LoVo (cell line): ENCODE measurements at regions not wholly inside any gene's neighbourhood (a gene's known extent, or its start where the extent isn't known, plus 50 kb on each side); places are given as distances from the start of the nearest gene placed in this dataset.
A peak's percentile ranks its signal among the peaks of the same experiment; 100 is the strongest.

Experiments used
- DNase-seq: peaks from one replicate; pipeline ENCODE4 v3.0.0-alpha.2; 2016; ENCODE audit warnings: low spot score

DNA sequence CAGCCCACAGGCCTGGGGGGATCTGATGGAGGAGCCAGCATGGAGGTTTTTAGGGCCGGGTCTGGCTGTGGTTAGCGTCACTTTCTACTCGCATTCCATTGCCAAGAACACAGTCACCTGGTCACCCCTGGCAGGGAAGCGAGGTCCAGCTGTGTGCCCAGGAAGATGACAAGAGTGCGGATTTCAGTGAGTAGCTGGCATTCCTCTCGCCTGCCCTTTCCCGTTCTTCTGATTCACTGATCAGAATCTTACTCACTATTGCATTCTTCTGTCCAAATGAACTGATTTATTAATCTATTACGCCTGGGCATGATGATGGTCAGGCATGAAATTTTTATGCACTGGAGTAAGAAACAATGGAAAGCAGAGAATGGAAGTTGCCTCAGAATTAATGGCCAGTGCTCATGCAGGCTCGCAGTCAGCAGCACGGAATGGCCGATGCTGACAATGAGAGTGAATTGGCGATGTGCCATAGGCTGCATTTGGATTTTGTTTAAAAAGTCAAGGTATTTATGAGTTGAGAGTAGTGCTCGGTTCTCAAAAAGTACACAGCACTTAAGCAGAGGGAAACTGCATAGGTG lies 76.4 kb upstream of the MGAT5 start:
- DNase-seq = no peak

DNA sequence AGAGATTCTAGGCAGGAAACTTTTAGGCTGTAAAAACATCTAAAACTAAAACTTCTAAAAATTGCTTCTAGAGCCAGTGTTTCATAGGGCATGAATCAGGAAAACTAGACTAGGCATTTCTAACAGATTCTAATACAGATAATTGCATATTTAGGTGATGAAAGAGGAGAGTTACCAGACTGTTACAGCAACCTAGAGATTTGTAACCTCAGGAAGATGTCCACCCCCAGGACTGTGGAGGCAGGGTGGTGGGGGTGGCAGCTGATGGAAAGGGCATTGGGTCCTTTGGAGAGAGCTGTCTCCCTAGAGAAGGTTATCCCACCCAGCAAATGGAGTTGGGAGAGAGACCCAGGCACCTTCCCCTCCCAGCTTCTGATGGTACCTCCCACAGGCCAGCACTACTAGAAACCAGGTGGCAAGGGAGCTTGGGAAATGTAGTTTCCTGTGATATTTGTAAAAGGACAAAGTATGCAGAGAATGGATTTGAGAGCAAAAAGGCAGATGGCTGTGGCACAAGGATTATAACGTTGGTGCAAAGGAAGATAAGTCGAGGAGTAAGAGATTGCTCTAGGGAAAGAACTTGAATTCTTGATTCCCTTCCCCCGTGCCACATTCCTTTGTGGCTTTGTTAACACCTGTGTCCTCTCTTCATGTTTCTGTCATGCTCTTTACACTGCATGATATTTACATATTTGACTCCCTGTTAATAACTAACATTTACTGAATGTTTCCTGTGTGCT lies 75.6 kb upstream of the MGAT5 start:
- no peak for DNase-seq

DNA sequence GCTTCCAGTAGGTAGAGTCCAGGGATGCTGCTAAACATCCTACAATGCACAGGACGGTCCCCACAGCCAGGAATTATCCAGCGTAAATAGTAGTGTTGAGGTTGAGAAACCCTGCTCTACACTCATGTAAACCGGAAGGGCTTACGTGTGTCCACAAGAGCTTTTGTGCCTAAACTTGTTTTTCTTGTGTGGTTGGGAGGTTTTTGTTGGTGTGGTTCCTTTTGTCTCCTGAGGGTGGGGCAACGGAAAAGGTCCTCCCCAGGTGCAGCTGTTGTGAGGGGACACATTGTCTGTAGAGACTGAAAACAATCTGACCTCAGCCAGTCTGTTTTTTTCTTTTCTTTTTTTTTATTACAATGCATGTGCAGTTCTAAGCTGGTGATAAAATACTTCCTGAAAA lies 72.7 kb upstream of the MGAT5 start:
- DNase-seq = no peak

DNA sequence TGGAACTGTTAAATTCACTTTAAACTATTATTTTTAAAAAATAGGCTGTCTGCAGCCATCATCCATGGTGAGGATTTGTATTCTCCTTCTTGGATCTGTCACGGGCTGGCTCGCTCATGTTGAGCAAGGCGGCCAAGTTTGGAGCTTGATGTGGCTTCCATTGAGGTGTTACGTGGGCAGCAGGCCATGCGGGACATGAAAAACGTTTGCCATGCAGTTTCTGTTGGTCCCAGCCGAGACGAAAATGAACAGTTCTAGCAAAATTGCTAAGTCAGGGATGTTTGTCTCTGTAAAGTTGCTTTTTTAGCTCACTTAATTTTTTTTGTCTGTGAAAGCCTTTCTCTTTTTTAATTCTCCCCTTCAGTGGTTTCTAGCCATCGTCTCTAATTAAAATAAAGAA lies 70.2 kb upstream of the MGAT5 start:
- no peak for DNase-seq

DNA sequence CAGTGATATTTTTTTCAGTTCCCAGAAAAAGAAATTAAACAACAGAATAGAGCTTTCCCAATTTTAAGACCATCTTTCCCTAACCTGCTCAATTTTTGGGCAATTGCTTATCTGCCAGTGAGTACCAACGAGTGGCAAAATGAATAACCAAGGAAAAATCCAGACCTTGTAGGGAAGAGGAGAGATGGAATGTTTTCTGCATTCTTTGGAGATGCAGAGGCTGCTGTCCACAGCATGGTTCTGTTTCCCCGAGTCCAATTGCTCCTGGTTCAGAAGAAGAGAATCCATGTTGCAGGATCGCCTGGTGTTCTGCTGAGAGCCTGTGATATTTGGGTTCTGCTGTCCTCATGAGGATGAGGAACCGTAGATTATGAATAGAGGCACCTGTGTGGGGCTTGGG lies 68.2 kb upstream of the MGAT5 start:
- no peak for DNase-seq

DNA sequence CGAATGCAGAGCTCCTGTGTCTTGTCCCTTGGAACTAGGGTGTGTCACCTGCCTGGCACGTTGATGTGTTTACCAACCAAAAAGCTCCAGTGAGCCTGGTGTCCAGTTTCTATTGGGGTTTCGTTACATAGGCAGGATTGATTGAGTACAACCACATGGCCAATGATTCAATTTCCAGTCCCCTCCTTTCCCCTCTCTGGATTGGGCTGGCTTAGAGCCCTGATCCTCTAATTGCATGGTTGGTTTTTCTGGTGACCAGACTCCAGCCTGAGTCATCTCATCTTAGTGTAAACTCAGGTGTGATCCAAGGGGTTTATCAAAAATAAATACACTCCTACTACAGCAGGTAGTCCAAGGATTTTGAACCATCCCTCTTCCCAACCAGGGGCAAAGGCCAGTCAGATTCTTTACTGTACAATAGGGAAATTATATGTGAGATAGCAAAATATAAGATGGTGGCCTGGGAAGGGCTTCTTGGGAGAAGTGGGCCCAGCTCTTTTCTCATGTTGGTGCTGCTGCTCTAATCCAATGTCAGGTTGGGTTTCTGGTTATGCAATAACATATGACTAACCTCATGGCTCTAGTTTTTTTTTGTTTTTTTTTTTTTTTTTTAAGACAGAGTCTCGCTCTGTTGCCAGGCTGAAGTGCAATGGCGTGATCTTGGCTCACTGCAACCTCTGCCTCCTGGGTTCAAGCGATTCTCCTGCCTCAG lies 64.7 kb upstream of the MGAT5 start:
- peak; percentile 62 for DNase-seq

DNA sequence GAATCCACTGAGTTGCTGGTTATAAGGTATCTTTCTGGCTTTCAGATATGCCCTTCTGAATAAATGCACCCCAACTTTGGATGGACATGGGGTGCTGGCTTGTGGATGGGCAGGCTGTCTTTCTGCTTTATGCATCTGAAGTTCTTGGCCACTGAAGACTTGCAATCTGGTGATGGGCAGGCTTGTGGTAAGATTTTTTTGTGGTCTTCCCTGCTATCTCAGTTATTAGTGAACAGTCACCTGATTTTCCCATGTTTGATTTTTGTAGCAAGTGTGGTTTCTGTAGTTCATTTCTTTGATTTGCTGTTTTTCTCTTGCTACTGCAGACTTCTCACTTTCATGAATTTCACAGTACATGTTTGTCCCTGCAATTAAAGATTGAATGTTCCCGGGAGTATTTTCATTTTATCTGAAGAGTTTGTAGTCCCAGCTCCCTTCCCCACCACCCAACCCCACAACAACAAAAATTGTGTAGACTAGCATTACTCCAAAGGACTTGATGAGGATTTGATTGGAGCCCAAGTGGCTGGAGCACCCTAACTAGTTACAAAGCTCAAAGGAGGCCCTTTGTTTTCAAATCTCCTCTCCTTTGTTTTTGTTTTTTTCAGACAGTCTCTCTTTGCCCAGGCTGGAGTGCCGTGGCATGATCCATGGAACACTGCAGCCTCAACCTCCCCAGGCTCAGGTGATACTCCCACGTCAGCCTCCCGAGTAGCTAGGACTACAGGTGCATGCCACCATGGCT lies 63.6 kb upstream of the MGAT5 start:
- no peak for DNase-seq

DNA sequence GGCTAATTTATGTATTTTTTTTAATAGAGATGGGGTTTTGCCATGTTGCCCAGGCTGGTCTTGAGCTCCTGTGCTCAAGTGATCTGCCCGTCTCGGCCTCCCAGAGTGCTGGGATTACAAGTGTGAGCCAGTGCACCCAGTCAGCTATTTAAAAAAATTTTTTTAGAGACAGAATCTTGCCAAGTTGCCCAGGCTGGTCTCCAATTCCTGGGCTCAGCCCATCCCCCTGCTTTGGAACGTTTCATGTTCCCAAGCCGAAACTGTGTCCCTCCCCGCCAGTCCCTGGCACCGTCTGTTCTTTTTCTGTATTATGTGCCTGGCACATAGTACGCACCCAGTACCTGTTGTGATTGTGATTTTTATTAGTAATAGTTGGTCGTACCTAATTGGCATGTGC lies 63.1 kb upstream of the MGAT5 start:
- DNase-seq = no peak

DNA sequence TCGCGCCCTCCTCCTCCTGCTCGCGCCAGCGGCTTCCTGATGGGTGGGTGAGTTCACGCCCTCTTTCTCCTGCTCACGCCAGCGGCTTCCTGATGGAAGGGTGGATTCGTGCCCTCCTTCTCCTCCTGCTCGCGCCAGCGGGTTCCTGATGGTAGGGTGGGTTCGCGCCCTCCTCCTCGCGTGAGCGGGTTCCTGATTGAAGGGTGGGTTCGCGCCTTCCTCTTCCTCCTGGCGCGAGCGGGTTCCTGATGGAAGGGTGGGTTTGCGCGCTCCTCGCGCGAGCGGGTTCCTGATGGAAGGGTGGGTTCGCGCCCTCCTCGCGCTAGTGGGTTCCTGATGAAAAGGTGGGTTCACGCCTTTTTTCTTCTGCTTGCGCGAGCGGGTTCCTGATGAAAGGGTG lies 62.0 kb upstream of the MGAT5 start:
- no peak for DNase-seq

DNA sequence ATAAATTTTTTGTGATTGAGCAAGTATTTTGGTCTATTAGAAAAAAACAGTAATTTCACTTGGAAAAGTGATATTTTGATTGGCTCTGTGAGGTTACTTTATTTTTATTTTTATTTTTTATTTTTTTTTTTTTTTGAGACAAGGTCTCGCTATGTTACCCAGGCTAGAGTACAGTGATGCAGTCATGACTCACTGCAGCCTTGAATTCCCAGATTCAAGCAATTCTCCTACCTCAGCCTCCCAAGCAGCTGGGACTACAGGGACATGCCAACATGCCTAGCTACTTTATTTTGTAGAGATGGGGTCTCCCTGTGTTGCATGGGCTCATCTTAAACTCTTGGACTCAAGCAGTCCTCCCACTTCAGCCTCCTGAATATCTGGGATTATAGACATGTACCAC lies 60.9 kb upstream of the MGAT5 start:
- DNase-seq = no peak

DNA sequence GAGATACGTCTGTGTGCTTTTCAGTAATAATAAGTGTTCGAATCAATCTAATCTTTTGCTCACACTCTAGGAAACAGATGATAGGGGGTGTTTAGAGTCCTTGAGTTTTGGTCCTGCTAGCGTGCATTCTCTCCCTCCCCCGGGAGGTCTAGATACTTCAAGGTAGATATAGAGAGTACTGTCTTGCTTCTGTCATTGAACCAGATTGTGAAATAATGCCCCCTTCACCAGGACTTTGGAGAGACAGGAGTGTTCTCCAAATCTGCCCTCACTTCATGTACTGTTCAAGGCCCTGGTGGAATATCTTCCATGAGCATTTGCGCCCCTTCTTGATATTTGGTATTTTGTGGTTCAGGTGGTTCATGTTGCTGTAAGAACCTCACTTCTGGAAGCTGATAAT lies 59.4 kb upstream of the MGAT5 start:
- DNase-seq = no peak

DNA sequence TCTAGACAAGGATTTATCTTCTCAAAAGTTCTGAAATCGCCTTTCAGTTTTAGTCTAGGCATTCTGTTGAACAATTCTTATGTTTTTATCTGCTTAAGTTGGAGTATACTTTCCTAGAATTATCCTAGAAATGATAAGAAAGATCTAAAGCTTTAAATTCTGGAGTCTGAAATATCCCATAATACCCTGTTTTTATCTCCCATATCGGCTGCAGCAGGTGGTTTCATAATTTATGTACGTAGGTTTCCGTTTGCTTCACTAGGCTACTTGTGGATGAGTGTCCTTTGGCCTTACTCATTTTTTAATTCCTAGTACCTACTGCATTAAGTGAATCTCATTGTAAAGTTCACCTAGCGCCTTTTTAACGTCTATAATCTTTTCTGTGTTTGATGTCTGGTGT lies 58.5 kb upstream of the MGAT5 start:
- no peak for DNase-seq

DNA sequence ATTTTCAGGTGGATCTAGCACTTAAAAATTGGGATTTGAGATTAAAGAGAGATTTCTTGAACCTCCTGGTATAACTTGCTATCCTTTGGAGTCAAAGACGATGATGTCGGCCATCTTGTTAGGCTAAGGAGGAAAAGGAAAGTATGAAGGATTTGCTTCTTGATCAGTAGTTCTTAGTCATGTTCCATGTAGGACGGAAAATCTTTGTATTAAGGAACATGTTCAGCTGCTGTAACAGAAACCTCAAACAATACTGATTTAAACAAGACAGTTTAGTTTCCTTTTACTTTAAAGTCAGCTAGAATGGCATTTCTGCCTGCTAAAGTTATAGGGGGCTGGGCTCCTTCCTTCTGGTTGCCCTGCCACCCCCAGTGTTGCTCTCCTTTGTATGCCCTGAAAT lies 56.4 kb upstream of the MGAT5 start:
- no peak for DNase-seq

DNA sequence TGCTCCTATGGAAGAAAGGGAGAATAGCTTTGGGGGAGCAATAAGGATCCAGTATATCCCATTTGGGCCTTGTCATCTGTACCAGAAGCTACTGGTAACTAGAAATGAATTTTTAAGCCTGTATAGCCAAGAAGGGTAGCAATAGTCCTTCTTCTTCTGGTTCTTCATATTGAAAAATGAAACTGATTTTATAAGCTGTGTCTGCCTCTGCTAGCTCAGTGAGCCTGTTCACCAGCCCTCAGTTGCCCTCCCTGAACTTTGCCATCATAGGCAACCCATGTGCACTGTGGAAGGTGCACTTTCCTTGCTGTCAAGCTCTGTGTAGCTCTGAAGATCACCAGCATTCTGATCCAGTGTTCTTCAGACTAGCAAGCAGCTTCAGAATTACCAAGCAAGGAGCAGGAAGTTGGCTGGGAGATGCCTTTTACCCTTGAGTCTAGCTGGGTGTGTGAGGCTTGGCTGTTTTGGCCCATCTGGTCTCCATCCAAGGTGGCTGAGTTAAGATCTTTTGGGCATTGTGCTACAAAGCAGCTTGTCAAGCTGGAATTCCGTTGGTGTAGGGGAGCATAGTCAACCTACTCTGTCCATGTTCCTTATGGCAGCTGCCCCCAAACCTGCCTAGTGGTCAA lies 55.8 kb upstream of the MGAT5 start:
- DNase-seq = no peak

DNA sequence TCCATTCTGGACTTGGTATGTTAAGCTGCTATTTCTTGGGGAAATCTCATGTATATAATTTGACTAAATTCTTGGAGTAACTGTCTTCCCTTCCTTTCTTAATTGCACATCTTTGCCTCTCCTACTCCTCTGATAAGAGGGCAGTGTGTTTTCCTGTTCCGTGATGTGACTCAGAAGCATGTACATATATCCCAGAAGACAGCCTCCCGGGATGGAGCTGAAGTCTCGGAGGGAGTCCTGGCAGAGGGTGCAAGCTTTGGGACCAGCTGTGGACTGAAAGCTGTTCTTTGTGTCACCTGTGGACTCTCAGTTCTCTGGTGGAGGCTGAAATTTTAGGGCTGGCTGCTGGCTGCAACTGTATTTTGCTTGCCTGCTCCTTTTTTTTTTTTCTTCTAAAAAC lies 54.7 kb upstream of the MGAT5 start:
- DNase-seq = no peak

DNA sequence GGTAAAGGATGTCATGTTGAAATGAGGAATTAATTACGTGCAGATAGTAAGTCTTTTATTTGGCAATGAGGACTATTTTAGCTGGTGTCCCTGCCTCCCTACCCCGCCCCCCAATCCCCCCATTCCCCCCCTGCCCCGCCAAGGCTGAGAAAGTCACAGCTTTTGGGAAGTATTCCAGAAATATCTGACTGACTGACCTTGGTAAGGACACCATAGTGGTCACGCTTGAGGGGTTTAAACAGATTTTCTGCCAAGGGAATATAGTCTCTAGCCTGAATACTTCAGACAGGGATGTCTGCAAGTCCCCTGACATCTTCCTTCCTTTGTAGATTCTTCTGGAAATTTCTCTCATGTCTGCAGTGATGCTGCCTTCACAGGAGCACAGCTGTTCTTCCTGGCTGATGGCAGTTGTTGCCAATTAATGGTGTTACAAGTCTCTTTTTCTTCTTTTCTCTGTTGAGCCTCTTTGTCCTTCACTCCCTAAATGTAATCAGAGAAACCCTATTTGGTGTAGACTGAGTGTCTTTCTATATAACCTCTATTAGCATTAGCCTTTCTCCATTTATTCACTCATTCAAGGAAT lies 53.7 kb upstream of the MGAT5 start:
- DNase-seq = no peak

DNA sequence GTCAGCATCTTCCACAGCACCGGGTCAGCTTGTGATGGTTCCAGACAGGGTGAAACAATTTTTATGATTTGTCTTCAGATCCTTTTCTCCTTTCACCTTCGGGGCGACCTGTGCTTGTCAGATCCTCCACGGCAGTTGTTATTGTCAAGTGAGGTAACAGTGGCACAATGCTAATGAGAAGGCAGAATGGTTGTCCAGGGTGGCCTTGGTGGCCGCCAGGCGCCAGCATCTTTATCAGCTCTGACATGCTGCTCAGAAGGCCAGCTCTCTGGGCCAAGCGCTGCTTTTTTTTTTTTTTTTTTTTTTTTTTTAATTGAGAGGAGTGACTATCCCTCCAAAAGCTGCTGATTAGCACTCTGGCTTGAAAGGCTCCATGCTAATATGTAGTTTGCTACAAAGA lies 52.3 kb upstream of the MGAT5 start:
- no peak for DNase-seq

DNA sequence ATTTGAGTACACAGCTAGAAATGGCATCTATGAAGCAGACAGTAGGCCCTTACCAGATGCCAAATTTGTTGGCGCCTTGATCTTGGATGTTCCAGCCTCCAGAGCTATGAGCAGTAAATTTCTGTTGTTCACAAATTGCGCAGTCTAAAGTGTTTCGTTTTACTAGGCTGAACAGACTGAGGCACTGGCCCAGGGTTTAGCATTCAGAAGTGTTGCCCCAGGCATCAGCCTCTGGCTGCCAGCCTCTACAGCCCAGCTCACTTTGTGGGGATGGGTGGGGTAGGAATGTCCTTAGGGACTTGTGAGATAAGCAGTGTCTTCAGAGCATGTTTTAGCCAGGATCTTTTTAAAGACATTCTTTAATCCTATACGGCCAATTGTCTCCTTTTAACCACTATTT lies 51.5 kb upstream of the MGAT5 start:
- DNase-seq = no peak

DNA sequence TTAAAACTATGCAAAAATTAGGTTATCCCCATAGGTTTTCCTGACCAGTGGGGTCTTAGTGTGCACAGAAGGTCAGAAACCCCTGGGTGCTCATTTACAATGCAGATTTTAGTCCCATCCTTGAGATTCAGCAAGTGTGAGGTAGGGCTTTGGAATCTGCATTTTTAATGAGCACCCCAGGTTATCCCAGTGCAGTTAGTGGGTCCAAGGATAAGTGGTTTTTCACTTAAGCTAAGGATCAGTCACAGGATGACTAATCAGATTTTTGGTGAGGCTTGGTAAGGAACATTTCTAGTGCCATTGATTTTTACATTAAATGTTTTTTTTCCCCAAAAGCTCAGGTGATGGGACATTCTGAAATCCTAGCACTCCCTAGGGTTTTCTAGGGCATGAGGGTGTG lies 50.7 kb upstream of the MGAT5 start:
- no peak for DNase-seq
